VCaP (cell line): ENCODE measurements at regions not wholly inside any gene's neighbourhood (a gene's known extent, or its start where the extent isn't known, plus 50 kb on each side); places are given as distances from the start of the nearest gene placed in this dataset.

Experiments used
- H3K27ac ChIP-seq: fragments of 450-650 bp; 2 replicates; pipeline ENCODE4 v1.5.1; 2017
- CTCF ChIP-seq: fragments of 450-650 bp; conservative IDR thresholded peaks from 2 replicates; pipeline ENCODE4 v1.5.1; 2017; ENCODE audit warnings: mild to moderate bottlenecking, moderate library complexity

- TF ChIP-seq CTCF, result no peak
- H3K27ac ChIP-seq, result no peak overlapping the region
These were observed 161.3 kb downstream of the RTP5 start for GRCh38 chr2:242030858-242031257.

GRCh38 chr2:242031481-242032019 lies 162.0 kb downstream of the RTP5 start:
- TF ChIP-seq CTCF, result no peak
- H3K27ac ChIP-seq, result no peak overlapping the region

GRCh38 chr2:242032780-242033656 lies 163.5 kb downstream of the RTP5 start:
- no peak for TF ChIP-seq CTCF
- no peak overlapping the region for H3K27ac ChIP-seq

GRCh38 chr2:242034138-242034537 lies 164.6 kb downstream of the RTP5 start:
- no peak for TF ChIP-seq CTCF

GRCh38 chr2:242034996-242035814 lies 165.7 kb downstream of the RTP5 start:
- TF ChIP-seq CTCF, result no peak
- no peak overlapping the region for H3K27ac ChIP-seq

More at GRCh38 chr2:242034138-242034537, 164.6 kb downstream of the RTP5 start:
- no peak overlapping the region for H3K27ac ChIP-seq

GRCh38 chr2:242035858-242036652 lies 166.5 kb downstream of the RTP5 start:
- no peak for TF ChIP-seq CTCF
- H3K27ac ChIP-seq, result no peak overlapping the region
